IPS-15b (cell line): ENCODE measurements at regions not wholly inside any gene's neighbourhood (a gene's known extent, or its start where the extent isn't known, plus 50 kb on each side); places are given as distances from the start of the nearest gene placed in this dataset.

Experiments used
- H3K27me3 ChIP-seq: one replicate; pipeline ENCODE4 v1.6.1; 2013; ENCODE audit warnings: low read length; ENCODE audit not compliant: control insufficient read depth, insufficient read depth
- H3K36me3 ChIP-seq: one replicate; pipeline ENCODE4 v1.6.1; 2013; ENCODE audit warnings: low read length; ENCODE audit not compliant: control insufficient read depth, insufficient read depth
- H3K4me1 ChIP-seq: one replicate; pipeline ENCODE4 v1.6.1; 2013; ENCODE audit warnings: mild to moderate bottlenecking, low read length; ENCODE audit not compliant: control insufficient read depth, insufficient read depth
- H3K4me3 ChIP-seq: one replicate; pipeline ENCODE4 v1.5.1; 2013; ENCODE audit warnings: low read depth, low read length
- H3K9ac ChIP-seq: one replicate; pipeline ENCODE4 v1.6.1; 2013; ENCODE audit warnings: low read depth, mild to moderate bottlenecking, low read length
- H3K9me3 ChIP-seq: one replicate; pipeline ENCODE4 v1.6.1; 2013; ENCODE audit warnings: mild to moderate bottlenecking, low read length; ENCODE audit not compliant: control insufficient read depth, insufficient read depth

GRCh38 chr13:39897636-39898035 lies 242.2 kb downstream of the COG6 start:
- H3K4me3 ChIP-seq, result no peak overlapping the region
- no peaks in the 10 kb centered on the region for H3K9me3 ChIP-seq
- H3K36me3 ChIP-seq, result no peaks in the 10 kb centered on the region
- no peak overlapping the region for H3K9ac ChIP-seq
- no peaks in the 10 kb centered on the region for H3K4me1 ChIP-seq
- H3K27me3 ChIP-seq, result no peaks in the 10 kb centered on the region

- H3K9me3 ChIP-seq, result no peaks in the 10 kb centered on the region
- H3K4me3 ChIP-seq, result no peak overlapping the region
- H3K36me3 ChIP-seq, result no peaks in the 10 kb centered on the region
- H3K27me3 ChIP-seq, result no peaks in the 10 kb centered on the region
- H3K9ac ChIP-seq, result no peak overlapping the region
- no peaks in the 10 kb centered on the region for H3K4me1 ChIP-seq
These were observed 244.8 kb downstream of the COG6 start for GRCh38 chr13:39900106-39900750.

DNA sequence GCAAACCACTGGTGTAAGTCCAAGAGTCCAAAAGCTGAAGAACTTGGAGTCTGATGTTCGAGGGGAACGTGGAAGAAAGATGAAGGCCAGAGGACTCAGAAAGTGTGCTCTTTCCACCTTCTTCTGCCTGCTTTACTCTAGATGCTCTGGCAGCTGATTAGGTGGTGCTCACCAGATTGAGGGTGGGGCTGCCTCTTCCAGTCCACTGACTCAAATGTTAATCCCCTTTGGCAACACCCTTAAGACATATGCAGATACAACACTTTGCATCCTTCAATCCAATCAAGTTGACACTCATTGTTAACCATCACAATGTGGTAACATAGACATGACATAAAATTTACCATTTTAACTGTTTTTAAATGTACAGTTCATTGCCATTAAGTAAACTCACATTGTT lies 249.5 kb downstream of the COG6 start:
- Histone ChIP-seq H3K4me3 (no peak overlapping the region), H3K9ac (no peak overlapping the region), H3K4me1 (no peaks in the 10 kb centered on the region), H3K9me3 (no peaks in the 10 kb centered on the region), H3K36me3 (no peaks in the 10 kb centered on the region), H3K27me3 (no peaks in the 10 kb centered on the region)

- no peaks in the 10 kb centered on the region for H3K9me3 ChIP-seq
- no peaks in the 10 kb centered on the region for H3K4me1 ChIP-seq
- no peaks in the 10 kb centered on the region for H3K27me3 ChIP-seq
- H3K4me3 ChIP-seq, result no peak overlapping the region
- H3K36me3 ChIP-seq, result no peaks in the 10 kb centered on the region
- H3K9ac ChIP-seq, result no peak overlapping the region
These were observed 254.2 kb downstream of the COG6 start for GRCh38 chr13:39909634-39910033.

DNA sequence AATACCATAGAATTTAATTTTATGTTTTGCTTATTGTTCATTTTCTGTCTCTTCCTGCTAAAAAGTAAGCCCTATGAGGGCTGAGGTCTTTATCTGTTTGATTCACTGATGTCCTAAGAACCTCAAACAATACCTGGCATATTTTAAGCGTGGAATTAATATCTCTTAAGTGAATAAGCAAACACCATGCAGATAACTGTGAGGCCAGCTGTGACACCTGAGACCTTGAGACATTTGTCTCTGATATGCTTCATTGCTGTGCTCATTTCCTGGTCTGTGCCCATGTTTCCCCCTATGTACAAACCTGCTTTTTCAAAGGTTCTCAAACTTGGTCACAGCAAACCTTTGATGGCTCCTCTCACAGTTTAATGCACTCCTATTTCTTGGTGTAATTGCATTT lies 254.6 kb downstream of the COG6 start:
- Histone ChIP-seq H3K9me3 (no peaks in the 10 kb centered on the region), H3K9ac (no peak overlapping the region), H3K4me3 (no peak overlapping the region), H3K36me3 (no peaks in the 10 kb centered on the region), H3K27me3 (no peaks in the 10 kb centered on the region), H3K4me1 (no peaks in the 10 kb centered on the region)

DNA sequence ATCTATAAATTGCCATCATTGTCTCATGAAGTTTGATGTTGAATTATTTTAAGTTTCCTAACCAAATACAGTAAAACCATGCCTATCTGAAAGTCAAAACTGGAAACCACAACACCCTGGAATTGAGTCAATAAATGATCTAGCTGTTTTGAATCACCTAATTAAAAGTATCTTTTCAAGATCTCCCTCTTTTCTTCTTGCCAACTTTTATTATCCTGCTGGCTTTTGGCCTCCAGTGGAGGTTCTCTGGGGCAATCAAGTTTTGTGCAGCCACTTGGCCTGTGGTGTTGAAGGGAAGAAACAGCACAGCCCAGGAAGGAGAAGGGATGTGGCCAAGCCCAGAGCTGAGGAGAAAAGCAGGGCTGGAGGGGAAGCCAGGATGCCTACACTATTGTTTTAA lies 255.4 kb downstream of the COG6 start:
- Histone ChIP-seq H3K27me3 (no peaks in the 10 kb centered on the region), H3K36me3 (no peaks in the 10 kb centered on the region), H3K9me3 (no peaks in the 10 kb centered on the region), H3K9ac (no peak overlapping the region), H3K4me1 (no peaks in the 10 kb centered on the region), H3K4me3 (no peak overlapping the region)

- no peaks in the 10 kb centered on the region for H3K4me1 ChIP-seq
- H3K4me3 ChIP-seq, result no peak overlapping the region
- H3K9ac ChIP-seq, result no peak overlapping the region
- no peaks in the 10 kb centered on the region for H3K36me3 ChIP-seq
- H3K9me3 ChIP-seq, result no peaks in the 10 kb centered on the region
- H3K27me3 ChIP-seq, result no peaks in the 10 kb centered on the region
These were observed 257.9 kb downstream of the COG6 start for GRCh38 chr13:39913339-39913738.

DNA sequence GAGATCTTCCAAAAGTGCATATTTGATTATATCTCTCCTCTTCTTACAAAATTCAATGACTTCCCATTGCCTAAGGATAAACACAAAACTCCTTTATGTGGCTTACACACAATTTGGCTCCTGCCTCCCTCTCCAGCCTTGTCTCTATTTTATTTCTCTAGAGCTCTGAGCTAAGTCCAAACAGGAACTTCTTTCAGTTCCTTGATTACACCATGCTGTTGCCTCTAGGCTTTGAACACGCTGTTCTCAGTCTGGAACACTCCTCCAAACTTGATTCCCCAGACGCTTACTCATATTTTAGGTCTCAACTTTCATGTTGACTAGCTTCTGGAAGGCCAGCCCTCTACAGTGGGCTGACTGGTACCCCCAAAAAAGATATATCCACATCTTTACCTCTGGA lies 258.5 kb downstream of the COG6 start:
- Histone ChIP-seq H3K4me1 (no peaks in the 10 kb centered on the region), H3K27me3 (no peaks in the 10 kb centered on the region), H3K36me3 (no peaks in the 10 kb centered on the region), H3K9ac (no peak overlapping the region), H3K4me3 (no peak overlapping the region), H3K9me3 (no peaks in the 10 kb centered on the region)

DNA sequence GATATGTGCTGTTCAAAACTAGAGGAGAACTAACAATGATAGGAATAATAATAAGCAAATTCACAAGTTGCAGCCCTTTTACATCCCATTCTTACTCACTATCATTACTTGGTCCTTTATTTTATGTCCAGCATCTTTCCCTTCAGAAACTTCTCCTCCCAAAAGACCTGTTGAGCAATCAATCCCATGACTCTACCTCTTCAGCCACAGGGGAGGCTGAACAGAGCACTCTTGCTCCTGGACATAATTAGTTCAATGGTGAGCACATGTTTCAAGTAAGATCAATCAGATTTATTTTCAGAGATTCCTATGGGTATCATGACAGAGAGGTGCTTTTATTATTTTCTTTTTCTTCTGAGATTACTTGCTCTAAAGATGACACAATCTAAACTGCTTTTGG lies 260.0 kb downstream of the COG6 start:
- Histone ChIP-seq H3K9ac (no peak overlapping the region), H3K4me1 (no peaks in the 10 kb centered on the region), H3K27me3 (no peaks in the 10 kb centered on the region), H3K4me3 (no peak overlapping the region), H3K36me3 (no peaks in the 10 kb centered on the region), H3K9me3 (no peaks in the 10 kb centered on the region)

- Histone ChIP-seq H3K4me3 (no peak overlapping the region), H3K27me3 (no peaks in the 10 kb centered on the region), H3K36me3 (no peaks in the 10 kb centered on the region), H3K9me3 (no peaks in the 10 kb centered on the region), H3K9ac (no peak overlapping the region), H3K4me1 (no peaks in the 10 kb centered on the region)
These were observed 260.9 kb downstream of the COG6 start for GRCh38 chr13:39916330-39916729.

GRCh38 chr13:39918620-39919236 lies 263.3 kb downstream of the COG6 start:
- Histone ChIP-seq H3K4me3 (no peak overlapping the region), H3K9ac (no peak overlapping the region), H3K36me3 (no peaks in the 10 kb centered on the region), H3K27me3 (no peaks in the 10 kb centered on the region), H3K9me3 (no peaks in the 10 kb centered on the region), H3K4me1 (no peaks in the 10 kb centered on the region)

DNA sequence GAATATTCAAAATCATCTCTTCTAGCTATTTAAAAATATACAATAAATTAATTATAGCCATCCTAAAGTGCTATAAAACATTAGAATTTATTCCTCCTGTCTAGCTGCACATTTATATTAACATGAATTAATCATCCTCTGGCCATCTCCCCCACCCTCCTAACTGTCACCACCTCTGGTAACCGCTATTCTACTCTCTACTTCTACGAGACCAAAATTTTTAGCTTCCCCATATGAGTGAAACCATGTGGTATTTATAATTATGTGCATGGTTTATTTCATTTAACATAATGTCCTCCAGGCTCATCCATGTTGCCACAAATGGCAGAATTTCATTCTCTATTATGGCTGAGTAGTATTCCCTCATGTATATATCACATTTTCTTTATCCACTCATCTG lies 265.2 kb downstream of the COG6 start:
- Histone ChIP-seq H3K4me1 (no peaks in the 10 kb centered on the region), H3K9me3 (no peaks in the 10 kb centered on the region), H3K4me3 (no peak overlapping the region), H3K36me3 (no peaks in the 10 kb centered on the region), H3K9ac (no peak overlapping the region), H3K27me3 (no peaks in the 10 kb centered on the region)
